ENCODE measurements at regions not wholly inside any gene's neighbourhood (a gene's known extent, or its start where the extent isn't known, plus 50 kb on each side); places are given as distances from the start of the nearest gene placed in this dataset.

DNA sequence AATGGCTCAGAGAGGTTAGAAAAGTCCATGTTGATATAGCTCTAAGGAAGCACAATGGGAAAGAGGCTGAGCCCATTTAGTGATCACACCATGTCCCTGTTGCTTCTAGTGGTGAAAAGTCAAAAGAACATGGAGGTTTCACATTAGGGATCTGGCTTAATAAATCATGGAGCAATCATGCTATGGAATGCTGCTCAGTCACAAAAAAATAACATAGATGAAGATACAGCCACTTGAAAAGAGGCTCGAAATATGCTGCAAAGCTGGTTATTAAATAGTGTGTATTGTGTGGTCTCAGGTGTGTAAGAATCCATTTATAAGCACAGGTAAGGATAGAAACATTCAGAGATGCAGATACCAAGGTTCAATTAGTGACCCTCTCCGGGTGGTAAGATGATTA, 63.6 kb upstream of the CPO start:
- H3K79me2 ChIP-seq (ENCODE audit: insufficient read depth, low read length): no peaks in the 10 kb centered on the region
- ChIA-PET RAD21 (ENCODE audit: low non-redundant PET in 1 of 2, low total read pairs in 2 of 2, uncharacterized antibody in 2 of 2, unreplicated experiment in 2 of 2) (no interaction called here), POLR2A (no interaction called here), CTCF (no interaction called here)
- no peak overlapping the region for H3K4me2 ChIP-seq (ENCODE audit: low read length)
- no peak overlapping the region for H2AFZ ChIP-seq (ENCODE audit: low read depth, low read length, poor library complexity, severe bottlenecking)
- TF ChIP-seq POLR2A (IDR thresholded peaks at IDR 0.05; ENCODE audit: borderline replicate concordance, extremely low read depth, insufficient read depth, insufficient read length) (no peak), ZFX (IDR thresholded peaks at IDR 0.05) (no peak), EGR1 (IDR thresholded peaks at IDR 0.05; ENCODE audit: low read depth) (no peak), JUND (IDR thresholded peaks at IDR 0.05) (no peak), ELF1 (IDR thresholded peaks at IDR 0.05; ENCODE audit: borderline replicate concordance, low read depth) (no peak), RAD21 (IDR thresholded peaks at IDR 0.05; ENCODE audit: low read depth) (no peak)
- TF ChIP-seq, protein P1, sequence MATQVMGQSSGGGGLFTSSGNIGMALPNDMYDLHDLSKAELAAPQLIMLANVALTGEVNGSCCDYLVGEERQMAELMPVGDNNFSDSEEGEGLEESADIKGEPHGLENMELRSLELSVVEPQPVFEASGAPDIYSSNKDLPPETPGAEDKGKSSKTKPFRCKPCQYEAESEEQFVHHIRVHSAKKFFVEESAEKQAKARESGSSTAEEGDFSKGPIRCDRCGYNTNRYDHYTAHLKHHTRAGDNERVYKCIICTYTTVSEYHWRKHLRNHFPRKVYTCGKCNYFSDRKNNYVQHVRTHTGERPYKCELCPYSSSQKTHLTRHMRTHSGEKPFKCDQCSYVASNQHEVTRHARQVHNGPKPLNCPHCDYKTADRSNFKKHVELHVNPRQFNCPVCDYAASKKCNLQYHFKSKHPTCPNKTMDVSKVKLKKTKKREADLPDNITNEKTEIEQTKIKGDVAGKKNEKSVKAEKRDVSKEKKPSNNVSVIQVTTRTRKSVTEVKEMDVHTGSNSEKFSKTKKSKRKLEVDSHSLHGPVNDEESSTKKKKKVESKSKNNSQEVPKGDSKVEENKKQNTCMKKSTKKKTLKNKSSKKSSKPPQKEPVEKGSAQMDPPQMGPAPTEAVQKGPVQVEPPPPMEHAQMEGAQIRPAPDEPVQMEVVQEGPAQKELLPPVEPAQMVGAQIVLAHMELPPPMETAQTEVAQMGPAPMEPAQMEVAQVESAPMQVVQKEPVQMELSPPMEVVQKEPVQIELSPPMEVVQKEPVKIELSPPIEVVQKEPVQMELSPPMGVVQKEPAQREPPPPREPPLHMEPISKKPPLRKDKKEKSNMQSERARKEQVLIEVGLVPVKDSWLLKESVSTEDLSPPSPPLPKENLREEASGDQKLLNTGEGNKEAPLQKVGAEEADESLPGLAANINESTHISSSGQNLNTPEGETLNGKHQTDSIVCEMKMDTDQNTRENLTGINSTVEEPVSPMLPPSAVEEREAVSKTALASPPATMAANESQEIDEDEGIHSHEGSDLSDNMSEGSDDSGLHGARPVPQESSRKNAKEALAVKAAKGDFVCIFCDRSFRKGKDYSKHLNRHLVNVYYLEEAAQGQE (IDR thresholded peaks at IDR 0.05; ENCODE audit: low read depth): no peak
- TF ChIP-seq, protein P2, sequence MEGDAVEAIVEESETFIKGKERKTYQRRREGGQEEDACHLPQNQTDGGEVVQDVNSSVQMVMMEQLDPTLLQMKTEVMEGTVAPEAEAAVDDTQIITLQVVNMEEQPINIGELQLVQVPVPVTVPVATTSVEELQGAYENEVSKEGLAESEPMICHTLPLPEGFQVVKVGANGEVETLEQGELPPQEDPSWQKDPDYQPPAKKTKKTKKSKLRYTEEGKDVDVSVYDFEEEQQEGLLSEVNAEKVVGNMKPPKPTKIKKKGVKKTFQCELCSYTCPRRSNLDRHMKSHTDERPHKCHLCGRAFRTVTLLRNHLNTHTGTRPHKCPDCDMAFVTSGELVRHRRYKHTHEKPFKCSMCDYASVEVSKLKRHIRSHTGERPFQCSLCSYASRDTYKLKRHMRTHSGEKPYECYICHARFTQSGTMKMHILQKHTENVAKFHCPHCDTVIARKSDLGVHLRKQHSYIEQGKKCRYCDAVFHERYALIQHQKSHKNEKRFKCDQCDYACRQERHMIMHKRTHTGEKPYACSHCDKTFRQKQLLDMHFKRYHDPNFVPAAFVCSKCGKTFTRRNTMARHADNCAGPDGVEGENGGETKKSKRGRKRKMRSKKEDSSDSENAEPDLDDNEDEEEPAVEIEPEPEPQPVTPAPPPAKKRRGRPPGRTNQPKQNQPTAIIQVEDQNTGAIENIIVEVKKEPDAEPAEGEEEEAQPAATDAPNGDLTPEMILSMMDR (IDR thresholded peaks at IDR 0.05 in 2 of 3, conservative IDR thresholded peaks at IDR 0.05 in 1 of 3; ENCODE audit: borderline replicate concordance in 1 of 3, insufficient read depth in 1 of 3, low read depth in 2 of 3, low read length in 2 of 3): no peak
- no peak overlapping the region for H3K4me3 ChIP-seq (replicated peaks in 1 of 2; ENCODE audit: low read depth in 1 of 2, low read length in 2 of 2)
- no peaks in the 10 kb centered on the region for H3K27me3 ChIP-seq (ENCODE audit: insufficient read depth, low read length)
- BruUV-seq (replicated peaks): no TSS peak
- H3K36me3 ChIP-seq (ENCODE audit: control insufficient read depth in 1 of 2, insufficient read depth in 2 of 2, low read length in 2 of 2): no peaks in the 10 kb centered on the region
- H3K9me3 ChIP-seq (ENCODE audit: control insufficient read depth in 1 of 2, insufficient read depth in 1 of 2, low read depth in 1 of 2, low read length in 2 of 2): no peaks in the 10 kb centered on the region
- ATAC-seq (no peak), DNase-seq (ENCODE audit: low read depth, low spot score) (no peak)
- H3K9ac ChIP-seq (ENCODE audit: low read length): no peak overlapping the region
- no peak overlapping the region for H3K27ac ChIP-seq (ENCODE audit: low read depth, low read length)
- intact Hi-C loops (cut with micrococcal nuclease): no loop called here
- no peaks in the 10 kb centered on the region for H3K9me2 ChIP-seq (ENCODE audit: insufficient read depth)
- H4K20me1 ChIP-seq (ENCODE audit: insufficient read depth): no peaks in the 10 kb centered on the region
- 0 out of 4 replicates have a peak, but pooled peaks cover 0 to 3% of the 10 kb centered on the region in 2 experiments for H3K4me1 ChIP-seq (ENCODE audit: control insufficient read depth in 1 of 2, insufficient read depth in 2 of 2, low read length in 2 of 2)

Data from HCT116 (cell line).